Thyroid gland (tissue), 4 donors: ENCODE measurements at regions not wholly inside any gene's neighbourhood (a gene's known extent, or its start where the extent isn't known, plus 50 kb on each side); places are given as distances from the start of the nearest gene placed in this dataset.

Experiments used
- CTCF ChIP-seq, 6 experiments: fragments of 200-600 bp in 3 of 6; fragments of 450-650 bp in 3 of 6; sonication (generic) in 3 of 6; IDR thresholded peaks; one replicate each; pipeline ENCODE4 v1.5.1; 2016 to 2019; ENCODE audit warnings: antibody characterized with exemption in 6 of 6, mild to moderate bottlenecking in 2 of 6, inconsistent platforms in 1 of 6, moderate library complexity in 1 of 6
- POLR2A ChIP-seq, 2 donors: fragments of 450-650 bp; IDR thresholded peaks; one replicate each; pipeline ENCODE4 v1.6.1; 2017; ENCODE audit warnings: antibody characterized with exemption in 2 of 2, mild to moderate bottlenecking in 2 of 2, moderate library complexity in 1 of 2

DNA sequence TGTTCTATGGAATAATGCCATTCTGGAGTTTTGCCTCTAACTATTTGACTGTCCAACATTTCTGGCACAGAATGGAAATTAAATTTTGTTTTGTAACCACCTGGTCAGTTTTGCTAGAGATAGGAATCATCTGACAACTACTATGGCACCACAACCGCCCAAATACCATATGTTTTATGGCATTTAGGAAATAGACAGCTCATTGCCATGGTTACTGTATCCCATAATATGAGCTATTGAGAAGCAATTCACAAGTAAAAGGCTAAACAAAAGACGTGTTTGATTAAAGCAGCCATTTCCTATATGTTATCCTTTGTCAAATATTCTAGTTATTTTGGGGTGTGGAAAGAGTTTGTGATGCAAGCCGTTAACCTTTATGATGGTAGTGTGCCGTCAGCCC is 1105.3 kb upstream of the LCORL start:
- no peak for TF ChIP-seq CTCF (IDR thresholded peaks at IDR 0.05)
- no peak for TF ChIP-seq POLR2A (IDR thresholded peaks at IDR 0.05)
